GM12874 (cell line): ENCODE measurements at regions not wholly inside any gene's neighbourhood (a gene's known extent, or its start where the extent isn't known, plus 50 kb on each side); places are given as distances from the start of the nearest gene placed in this dataset.

ENCODE experiments used
- TF ChIP-seq, protein P1 (sequence below): IDR thresholded peaks from 2 replicates; pipeline ENCODE4 v1.5.1; 2011; ENCODE audit warnings: low read depth, mild to moderate bottlenecking, control low read depth, low read length, moderate library complexity; ENCODE audit not compliant: insufficient read depth

DNA sequence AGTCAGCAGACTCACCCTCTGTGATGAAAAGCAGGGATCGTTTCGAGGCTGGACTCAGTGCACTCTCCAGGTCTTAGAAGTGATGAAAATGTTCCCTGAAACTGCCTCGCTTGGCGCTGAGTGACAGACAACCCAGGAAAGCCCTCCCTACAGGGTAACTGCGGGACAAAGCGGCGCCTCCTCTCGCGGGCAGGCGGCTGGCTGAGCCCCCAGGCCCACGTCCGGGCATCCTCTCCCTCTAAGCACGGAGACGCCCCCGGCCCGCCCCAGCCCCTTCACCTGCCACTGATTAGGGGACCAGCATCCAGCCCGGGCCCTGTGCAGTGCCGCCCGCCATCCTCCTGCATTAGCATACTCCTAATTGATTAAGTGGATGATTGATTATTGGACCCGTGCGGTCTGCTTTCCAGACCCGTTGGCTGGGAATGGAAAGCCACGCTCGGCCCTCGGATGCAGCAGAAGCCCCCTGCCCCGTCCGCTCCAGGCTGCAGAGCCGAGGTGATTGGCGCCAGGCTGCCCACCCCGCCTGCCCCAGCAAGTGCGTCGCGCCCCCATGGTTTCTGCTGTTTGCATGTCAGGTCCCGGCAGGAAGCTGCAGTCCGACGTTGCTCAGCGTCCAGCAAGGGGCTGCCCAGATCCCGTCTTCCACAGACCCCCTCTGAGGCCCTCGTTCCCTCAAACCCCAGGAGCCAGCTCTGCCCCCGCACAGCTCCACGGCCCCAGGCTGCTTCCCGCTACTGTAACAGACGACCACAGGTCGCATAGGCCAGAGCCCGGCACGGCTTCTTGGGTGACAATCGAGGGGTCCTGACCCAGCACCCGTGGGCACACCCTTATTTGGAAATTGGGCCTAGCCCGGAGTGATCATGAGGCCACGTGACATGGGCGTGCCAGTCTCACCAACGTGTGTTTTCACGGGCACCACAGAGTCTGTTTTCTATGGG is 131.6 kb downstream of the DLL1 start:
- TF ChIP-seq, protein P1, sequence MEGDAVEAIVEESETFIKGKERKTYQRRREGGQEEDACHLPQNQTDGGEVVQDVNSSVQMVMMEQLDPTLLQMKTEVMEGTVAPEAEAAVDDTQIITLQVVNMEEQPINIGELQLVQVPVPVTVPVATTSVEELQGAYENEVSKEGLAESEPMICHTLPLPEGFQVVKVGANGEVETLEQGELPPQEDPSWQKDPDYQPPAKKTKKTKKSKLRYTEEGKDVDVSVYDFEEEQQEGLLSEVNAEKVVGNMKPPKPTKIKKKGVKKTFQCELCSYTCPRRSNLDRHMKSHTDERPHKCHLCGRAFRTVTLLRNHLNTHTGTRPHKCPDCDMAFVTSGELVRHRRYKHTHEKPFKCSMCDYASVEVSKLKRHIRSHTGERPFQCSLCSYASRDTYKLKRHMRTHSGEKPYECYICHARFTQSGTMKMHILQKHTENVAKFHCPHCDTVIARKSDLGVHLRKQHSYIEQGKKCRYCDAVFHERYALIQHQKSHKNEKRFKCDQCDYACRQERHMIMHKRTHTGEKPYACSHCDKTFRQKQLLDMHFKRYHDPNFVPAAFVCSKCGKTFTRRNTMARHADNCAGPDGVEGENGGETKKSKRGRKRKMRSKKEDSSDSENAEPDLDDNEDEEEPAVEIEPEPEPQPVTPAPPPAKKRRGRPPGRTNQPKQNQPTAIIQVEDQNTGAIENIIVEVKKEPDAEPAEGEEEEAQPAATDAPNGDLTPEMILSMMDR = no peak

DNA sequence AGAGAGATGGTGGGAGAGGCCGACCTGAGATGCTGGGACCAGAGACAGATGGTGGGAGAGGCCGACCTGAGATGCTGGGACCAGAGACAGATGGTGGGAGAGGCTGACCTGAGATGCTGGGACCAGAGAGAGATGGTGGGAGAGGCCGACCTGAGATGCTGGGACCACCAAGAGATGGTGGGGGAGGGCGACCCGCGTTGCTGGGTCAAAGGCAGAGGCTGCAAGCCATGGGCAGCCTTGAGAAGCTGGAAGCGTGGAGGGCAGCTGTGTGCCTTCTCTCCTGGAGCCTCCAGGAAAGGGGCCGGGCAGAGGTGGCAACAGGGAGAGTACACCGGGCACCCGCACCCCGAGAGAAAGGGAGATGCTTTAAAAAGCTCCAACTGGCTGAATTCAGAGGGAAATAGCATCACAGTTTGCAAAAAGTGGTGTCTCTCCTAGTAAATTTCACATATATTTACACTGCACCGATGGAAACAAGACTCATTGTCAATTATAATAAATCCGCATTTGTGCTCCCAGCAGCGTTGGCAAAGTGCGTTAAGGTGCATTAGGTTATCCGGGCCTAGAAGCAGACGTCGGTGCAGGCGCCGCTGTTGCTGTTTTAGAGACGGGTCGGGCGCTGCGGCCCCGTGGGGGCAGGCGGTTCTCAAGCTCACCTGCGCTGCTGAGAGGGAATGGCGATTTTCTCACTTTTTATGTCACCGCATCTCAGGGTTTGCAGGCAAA is 132.4 kb downstream of the DLL1 start:
- TF ChIP-seq, protein P1 = no peak

DNA sequence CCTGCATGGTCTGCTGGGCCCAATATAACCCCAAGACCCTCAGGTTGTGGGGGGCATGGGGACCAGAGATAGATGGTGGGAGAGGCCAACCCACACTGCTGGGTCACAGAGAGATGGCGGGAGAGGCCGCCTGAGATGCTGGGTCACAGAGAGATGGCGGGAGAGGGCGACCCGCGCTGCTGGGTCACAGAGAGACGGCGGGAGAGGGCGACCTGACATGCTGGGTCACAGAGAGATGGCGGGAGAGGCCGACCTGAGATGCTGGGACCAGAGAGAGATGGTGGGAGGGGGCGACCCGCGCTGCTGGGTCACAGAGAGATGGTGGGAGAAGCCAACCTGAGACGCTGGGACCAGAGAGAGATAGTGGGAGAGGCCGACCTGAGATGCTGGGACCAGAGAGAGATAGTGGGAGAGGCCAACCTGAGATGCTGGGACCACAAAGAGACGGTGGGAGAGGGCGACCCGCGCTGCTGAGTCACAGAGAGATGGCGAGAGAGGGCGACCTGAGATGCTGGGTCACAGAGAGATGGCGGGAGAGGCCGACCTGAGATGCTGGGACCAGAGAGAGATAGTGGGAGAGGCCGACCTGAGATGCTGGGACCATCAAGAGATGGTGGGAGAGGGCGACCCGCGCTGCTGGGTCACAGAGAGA is 133.2 kb downstream of the DLL1 start:
- TF ChIP-seq, protein P1 = no peak

GRCh38 chr6:170156448-170157375 is 134.2 kb downstream of the DLL1 start:
- TF ChIP-seq, protein P1 = no peak

DNA sequence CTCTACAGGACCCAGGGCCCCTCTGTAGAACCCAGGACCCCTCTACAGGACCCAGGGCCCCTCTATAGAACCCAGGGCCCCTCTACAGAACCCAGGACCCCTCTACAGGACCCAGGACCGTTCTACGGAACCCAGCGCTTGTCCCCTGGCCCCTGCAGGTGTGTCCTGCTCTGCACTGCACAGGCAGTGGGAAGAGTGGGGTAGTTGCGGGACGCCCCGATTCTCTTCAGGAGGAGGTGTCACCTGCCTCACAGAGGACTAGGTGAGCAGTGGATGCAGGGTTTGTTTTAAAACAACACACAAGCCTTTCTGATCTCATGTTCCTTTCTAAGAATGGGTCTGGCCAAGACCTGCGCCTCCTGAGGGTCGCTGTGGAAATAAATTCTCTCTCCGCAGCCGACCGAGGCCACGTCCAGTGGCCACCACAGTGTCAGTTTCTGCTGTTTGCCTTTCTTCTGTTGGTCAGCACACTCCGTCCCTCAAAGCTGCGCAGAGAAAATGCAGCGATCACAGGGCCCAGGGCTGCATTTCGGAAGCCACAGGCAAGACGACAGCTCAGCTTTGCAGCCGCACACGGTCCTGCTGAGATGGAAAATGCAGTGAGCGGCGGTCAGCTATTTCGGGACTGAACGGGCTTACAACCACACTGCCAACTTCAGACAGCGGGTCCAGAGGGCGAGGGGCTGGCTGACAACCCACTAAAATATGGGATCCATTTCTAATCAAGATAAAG is 135.2 kb downstream of the DLL1 start:
- TF ChIP-seq, protein P1 = no peak

- TF ChIP-seq, protein P1 = no peak
Observed at GRCh38 chr6:170153436-170154319, 137.2 kb downstream of the DLL1 start.
